Fibroblast of gingiva (primary cell): ENCODE measurements at regions not wholly inside any gene's neighbourhood (a gene's known extent, or its start where the extent isn't known, plus 50 kb on each side); places are given as distances from the start of the nearest gene placed in this dataset.

Experiments
- DNase-seq: peaks from one replicate; pipeline ENCODE4 v3.0.0-alpha.2; 2011; ENCODE audit warnings: low read depth

DNA sequence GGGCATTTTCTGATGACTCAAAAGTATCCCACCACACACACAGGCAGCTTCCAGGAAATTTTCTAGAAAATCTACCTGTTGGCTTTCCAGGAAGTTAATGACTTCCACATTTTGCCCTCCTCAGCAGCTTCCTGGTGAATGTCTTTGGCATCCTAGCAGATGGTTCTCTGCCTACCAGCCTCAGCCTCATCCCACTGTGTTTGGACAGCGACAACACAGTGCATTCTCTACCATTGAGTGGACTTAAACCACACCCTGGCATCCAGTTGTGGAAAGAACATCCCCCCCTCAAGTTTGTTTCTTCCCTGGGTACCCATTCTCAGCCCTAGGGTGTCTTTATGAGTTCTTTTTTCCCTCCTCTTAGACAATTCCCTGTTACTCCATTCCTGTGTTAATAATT, 50.8 kb upstream of the GADL1 start:
- DNase-seq, result no peak

DNA sequence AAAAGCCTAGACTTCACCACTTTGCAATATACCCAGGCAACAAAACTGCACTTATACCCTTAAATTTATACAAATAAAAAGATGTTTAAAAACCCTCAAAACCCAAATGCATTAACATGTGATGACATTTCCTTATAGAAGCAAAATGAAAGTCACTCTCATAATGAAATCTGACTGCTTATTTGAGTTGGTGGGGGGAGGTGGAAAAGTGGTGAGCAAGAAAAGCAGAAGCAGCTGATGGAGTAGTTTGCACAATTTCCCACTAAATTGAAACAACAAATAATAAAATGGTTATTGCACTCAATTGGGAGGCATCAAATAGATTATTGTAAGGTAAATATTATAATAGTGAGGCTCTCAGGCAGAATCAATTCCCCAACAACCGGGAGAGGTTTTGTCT, 54.0 kb upstream of the GADL1 start:
- DNase-seq, result no peak

DNA sequence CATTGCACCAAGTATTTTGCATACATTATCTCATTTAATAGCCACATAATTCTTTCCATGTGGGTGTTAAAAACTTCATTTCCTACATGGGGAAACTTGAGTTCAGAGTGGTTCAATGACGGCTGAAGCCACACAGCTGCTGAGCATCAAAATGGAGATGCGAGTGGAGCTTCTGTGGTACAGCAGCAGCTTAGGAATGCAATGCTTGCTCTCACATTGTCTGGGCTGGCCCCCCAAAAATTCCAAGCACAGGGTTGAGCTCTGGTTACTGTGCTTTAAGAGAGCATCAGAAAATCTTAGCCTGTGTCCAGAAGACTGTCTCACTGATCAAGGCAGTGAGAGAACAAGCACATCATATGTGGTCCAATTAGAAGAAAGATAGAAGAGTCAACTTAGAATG, 57.4 kb upstream of the GADL1 start:
- no peak for DNase-seq

DNA sequence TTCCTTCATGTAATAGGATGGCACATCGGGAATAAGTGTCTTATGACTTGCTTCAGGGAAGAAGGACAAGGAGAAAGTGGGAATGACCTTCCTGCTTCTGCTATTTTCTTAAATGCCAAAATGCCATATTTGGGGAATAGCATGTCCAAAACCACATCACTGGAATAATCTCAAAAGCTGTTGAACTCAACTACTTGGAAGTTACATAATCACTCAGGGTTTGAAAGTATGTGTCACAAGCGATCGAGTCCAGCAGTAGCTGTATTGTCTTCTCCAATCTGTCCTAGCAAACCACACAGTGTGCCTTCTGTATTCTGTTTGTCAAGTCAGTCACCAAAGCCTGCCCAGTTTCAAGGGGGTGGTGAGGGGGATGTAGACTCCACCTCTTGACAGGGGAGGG, 58.3 kb upstream of the GADL1 start:
- no peak for DNase-seq

DNA sequence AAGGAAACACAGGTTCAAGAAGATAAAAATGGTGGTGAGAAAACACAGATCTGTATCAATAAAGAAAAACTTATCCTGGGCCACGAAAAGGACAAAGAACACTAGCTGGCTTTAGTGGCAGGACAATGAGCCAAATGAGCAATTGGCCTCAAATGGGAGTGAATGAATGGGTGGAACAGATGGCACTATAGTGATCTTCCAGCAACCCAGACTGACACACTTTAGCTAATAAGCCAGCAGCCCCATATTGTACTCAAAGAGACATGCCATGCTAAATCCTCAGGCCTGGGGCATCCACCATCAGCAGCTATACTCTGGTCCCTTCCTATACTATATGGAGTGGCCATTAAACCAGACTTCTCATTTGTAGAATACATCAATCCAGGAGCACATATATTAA, 60.0 kb upstream of the GADL1 start:
- no peak for DNase-seq

DNA sequence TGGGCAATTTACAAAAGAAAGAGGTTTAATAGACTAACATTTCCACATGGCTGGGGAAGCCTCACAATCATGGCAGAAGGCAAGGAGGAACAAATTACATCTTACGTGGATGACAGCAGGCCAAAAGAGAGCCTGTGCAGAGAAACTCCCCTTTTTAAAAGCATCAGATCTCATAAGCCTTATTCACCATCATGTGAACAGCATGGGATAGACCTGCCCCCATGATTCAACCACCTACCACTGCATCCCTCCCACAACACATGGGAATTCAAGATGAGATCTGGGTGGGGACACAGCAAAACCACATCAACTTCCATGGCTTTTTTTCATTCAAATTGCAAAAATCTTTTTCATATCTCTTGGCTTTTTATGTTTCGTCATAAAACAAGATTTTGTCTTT, 67.6 kb upstream of the GADL1 start:
- DNase-seq, result no peak

DNA sequence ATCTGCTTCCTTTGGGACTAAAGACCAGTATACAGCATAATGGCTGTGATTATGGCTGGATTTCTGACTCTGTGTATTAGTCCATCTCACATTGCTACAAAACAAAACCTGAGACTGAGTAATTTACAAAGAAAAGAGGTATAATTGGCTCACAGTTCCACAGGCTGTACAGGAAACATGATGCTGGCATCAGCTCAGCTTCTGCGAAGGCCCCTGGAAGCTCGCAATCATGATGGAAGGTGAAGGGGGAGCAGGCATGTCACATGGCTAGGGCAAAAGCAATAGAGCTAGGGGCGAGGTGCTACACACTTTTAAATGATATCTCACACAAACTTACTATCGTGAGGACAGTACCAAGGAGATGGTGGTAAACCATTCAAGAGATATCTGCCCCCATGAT, 68.0 kb upstream of the GADL1 start:
- no peak for DNase-seq

DNA sequence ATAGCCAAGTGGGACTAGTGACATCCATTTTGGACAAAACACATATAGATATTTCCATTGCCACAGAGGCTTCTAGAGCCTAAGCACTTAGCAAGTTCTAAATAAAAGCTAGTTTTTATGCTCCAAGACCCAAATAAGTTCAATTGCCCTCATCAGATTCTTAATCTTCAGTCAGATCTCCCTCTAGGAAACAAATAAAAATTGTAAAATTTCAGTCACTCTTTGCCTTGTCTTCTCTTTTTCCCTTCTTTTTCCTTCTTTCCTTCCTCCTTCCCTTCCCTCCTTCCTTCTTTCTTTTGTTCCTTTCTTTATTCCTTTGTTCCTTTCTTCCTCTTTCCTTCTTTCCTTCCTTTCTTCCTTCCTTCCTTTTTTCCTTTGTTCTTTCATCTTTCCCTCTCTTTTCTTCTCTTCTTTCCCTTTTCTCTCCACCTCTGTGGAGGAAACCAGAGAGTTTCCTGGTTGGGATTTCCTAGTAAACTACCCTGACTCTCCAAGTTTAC, 68.8 kb upstream of the GADL1 start:
- DNase-seq, result no peak

DNA sequence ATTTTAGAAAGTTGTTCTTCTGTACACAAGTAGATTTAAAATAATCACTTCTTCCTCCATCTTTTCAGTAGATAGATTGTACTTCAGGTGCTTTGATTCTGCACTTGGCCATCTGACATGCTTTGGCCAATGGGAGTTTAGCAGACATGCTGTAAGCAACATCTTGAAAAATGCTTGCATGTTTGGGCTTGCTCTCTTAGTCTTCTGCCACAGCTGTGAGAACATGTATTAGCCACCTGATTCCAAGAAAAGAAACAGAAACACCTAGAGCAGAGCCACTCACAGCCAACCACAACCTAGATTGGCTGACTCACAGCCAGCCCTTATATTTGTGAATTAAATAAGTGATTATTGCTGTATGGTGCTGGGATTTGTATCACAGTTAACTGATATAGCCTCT, 70.2 kb upstream of the GADL1 start:
- no peak for DNase-seq

DNA sequence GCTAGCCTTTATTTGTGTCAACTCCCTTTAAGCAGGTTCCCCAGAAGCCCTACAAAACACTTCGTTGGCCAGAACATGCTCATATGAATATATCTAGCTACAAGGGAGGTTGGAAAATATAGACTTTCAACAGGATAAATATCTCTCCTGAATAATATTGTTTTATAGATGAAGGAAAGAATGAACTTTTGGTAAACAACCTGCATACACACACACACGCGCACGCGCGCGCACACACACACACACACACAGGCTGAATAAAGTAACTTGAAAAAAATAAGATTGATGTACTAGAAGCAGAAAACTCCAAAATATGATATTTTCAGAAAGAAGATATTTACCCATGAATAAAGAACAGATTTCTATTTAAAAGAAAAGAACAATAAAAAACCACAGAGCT, 72.4 kb upstream of the GADL1 start:
- DNase-seq, result no peak

DNA sequence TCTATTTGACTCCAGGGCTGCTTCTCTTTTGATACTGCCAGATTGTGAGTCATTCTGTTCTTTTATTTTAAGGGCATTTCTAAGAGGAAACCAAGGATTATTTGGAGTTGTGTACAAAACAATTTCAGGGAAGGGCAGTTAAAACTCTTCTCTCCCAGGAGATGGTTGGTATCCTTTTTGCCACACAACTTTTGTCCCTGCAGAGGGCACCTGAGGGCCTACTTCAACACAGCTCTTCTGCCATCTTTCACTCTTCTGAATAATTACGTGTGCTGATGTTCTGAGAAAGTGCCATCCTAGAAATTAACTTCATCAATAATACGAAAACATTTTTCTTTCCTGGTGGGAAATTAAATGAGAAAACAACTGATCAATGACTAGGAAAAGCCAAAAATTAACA, 75.7 kb upstream of the GADL1 start:
- peak; percentile 6 for DNase-seq

DNA sequence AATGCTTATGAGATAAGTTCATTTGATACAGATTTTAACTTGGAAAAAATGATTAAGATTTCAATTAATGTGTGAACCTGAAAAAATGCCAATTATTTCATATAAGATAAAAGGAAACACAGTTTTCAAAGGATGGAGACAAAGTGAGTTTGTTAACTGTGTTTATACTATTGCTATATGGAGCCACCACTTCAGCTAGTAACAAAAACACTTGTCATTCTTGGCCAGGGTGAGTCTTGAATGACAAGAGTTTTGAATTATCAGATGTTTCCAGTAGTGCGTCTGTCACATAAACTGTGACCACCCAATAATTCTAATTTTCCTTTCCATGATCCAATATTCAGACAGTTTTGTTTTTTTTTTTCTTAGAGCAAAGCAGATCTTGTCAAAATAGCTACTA, 78.0 kb upstream of the GADL1 start:
- no peak for DNase-seq

DNA sequence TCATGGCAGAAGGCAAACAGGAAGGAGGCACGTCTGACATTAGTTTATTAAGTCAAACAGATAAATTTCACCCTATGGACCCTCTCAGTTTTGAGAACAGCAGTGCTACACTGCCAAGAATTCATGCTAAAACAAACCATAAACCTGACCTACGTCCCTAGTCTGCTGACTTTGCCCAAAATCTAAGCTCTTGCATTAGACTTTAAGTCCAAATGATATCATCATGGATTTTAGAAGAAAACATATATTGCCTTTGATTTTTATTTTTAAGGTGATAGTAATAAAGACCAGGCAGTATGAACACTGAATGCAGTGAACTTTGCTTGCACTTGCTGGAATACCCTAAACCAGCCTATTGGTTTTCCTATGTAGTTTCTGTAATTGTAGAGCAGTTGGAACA, 79.6 kb upstream of the GADL1 start:
- DNase-seq, result no peak

DNA sequence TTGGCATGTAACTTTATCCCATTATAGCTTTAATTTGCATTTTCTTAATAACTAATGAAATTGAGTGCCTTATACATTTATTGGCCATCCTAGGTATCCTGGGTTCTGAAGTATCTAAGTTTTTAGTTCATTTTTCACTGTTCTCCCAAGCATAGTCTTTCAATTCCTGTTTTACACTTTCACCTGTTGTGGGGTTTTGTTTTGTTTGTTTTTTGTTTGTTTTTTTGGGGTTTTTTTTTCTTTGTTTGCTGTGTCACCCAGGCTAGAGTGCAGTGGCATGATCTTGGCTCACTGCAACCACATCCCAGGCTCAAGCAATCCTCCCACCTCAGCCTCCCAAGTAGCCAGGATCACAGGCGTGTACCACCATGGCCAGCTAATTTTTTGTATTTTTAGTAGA, 83.1 kb upstream of the GADL1 start:
- DNase-seq, result no peak

DNA sequence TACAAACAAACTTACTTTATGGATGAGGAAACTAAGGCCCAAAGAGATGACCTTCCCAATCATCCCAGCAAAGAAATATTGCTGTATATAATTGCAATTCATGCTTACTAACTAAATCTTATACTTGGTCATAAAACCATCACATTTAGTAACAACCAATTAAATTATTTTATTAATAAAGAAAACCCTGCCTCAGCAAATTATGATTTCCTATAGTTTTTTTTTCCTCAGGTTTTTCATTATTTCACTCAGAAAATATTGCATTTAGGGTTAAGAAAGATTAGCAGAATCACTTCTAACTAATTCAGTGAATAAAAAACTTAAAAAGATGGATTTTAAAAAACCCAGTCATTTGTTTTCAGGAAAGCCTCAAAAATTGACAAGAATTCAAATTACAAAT, 86.5 kb upstream of the GADL1 start:
- DNase-seq, result no peak

DNA sequence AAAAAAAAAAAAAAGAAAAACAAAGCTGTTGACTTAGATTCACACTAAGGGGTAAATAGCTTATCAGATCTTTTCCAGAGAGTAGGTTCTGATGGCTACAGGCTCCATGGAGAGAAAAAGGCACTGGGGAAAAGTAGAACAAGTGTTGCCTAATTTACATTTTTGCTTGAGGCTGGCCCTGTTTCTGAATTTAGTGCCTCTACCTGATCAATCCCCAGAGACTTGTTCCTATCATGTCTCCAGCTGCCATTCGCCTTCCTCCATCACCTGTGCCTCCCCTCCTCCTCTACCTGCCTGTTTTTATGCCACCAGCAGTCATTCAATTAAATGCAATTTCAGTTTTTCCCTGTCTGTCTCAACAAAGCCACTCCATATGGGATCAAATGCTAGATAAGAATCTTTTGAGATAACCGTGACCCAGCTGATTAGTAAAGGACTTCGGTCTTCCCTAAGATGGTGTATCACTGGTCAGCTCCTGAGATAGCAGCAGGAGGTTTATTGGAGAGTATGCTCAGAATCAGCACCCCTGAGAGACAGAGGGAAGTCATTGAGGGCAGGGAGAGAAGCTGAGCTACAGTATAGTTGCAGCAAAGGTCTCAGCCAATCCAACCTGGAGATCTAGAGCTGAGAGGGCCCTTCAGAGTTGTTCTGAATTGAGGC, 88.1 kb upstream of the GADL1 start:
- no peak for DNase-seq

DNA sequence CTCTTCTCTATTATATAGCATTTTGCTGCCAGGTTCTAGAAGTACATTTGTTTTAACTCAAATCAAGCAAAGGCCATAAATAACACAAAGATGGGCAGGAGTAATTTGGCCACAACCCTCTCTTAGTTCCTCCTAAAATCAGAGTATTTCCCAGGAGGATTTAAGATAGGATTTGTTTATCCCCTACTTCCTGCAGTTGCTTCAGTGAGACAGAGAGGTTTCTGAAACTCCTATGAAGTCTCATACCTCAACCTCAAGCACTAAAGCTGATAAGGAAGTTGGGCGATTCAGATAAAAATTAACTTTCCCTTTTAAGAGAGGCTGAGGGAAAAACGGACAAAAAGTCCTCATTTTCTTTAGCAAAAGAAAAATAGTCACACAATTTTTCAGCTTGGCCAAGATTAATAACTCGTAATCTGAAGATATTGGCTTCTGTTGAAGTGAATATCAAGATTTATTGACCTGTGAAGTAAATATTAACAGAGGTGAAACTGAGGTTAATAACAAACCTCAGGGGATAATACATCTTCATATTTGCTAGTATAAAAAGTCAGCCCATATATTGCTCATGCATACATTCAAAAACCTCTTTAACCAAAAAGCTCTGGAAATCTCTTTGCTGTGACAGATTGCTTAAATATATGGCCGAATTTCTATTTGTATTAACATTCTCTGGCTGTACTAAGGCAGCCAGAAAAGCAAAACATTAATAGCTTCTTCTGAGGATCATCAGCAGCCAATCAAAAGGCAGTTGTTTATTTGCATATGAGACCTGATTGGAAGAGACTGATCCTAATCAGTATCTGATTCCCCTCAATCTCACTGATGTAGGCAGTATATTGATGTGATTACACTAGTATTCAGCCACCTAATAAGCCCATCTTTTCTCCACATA, 90.6 kb upstream of the GADL1 start:
- no peak for DNase-seq

DNA sequence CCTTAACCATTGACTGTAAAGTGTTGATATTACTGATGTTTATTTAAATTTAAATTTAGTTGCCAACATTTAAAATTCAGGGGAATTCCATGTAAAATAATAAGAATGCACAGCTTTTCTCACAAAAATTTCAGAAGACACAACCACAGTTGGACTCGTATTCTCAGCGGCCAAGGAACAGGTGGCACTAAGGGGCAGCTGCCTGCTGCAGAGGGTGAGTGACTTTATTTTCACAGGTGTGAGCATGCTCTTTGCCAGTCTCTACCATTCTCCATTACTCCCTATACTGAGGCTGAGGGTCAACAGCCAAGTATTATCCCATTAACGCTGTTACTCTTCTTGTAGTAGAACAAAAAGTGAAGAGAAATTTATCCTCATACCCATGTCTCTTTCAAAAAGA, 92.1 kb upstream of the GADL1 start:
- no peak for DNase-seq

DNA sequence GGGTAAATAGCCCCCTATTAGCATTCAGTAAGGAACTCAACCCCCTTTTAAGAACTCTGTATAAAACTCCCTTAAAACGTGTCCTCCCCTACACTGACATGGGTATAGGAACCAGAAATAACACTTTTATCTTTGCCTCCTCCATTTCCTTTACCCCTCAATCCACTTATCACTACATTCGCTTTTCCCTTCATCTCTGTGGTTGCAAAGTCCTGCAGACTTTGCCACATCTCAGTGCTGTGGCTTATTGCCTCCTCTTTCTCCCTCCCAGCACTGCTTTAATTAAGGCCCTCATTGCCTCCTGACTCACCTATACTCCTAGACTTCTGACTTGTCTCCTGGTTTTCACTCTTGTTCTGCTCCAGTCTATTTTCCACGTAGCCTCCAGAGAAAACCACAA, 94.3 kb upstream of the GADL1 start:
- no peak for DNase-seq

DNA sequence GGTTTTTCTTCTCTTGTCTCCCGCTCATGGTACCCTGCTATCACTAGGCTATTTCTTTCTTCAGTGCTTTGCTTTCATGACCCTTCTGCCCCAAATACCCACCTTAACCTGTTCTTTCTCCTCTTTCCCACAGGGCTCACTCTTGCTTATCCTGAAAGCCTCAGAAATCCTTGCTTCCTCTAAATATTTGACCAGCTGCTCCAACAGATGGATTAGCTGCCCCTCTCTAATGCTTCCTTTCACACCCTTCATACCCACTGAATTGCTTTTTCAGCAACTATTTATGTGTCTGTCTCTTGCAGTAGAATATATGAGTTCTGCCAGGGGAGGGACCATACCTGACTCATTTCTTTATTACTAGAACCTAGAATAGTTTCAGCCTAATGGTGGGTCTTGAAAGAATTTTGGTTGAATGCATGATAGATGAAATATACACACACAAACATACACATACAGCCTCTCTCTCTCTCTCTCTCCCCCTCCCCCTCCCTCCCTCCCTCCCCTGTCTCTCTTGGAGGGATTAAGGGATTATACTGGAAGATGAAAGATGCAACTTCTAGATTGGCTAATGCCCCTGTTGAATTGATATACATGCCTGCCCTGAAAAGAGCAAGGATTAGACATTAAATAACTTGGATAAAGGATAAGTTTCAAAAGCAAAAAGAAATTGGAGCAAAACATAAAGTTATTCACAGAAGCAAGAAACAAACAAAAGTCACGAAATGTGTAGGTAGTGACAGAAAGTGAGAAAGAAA, 95.0 kb upstream of the GADL1 start:
- DNase-seq, result no peak

DNA sequence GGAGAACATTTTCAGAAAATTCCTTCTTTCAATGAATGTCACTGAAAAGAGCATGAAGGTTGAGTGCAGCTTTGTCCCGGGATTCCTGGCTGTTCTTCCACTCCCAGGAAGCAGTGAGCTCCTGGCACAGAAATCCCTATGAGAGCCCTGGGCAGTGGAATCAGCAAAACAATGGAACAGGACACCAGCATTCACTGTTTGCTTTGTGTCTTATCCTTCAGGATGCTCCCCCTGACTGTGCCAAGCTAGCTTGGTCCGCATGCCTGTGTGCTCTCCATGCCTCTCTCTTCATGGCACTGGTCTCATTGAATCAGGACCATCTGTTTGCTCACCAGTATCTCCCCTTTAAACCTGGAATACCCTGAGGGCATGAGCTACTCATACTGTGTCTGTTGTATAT, 102.0 kb upstream of the GADL1 start:
- no peak for DNase-seq

DNA sequence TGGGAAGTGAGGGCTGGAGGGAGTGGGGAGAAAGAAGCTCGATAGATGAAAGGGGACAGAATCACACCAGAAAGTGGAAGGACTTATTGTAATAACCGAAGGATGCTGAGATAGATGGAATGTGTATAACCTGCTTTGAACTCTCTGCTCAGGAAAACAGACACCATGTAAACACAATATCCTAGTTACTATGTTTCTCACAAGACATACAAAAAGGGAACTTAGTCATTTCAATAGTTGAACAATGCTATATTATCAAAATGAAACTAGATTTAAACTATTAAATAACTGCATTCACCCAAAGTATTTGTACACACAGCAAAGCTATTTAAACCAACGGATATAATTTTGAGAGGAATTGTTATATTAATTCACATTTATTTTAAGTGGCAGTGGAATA, 108.3 kb upstream of the GADL1 start:
- DNase-seq, result no peak
